ENCODE measurements at regions not wholly inside any gene's neighbourhood (a gene's known extent, or its start where the extent isn't known, plus 50 kb on each side); places are given as distances from the start of the nearest gene placed in this dataset.
"Not testable (repeated sequence)": the region's sequence is repeated elsewhere in the genome, so short reads cannot be mapped to it uniquely, and the experiment has no call there.

GRCh38 chr4:158347556-158347955, 137.3 kb downstream of the TMEM144 start:
- H3K9me3 Mint-ChIP-seq, result no peaks in the 10 kb centered on the region
- no peak overlapping the region for H3K4me3 Mint-ChIP-seq
- no peak overlapping the region for H3K27ac Mint-ChIP-seq
- peaks cover 6% of the 10 kb centered on the region; the same call in 1 of the 2 replicates for H3K4me1 Mint-ChIP-seq (ENCODE audit: low read depth)
- H3K27me3 Mint-ChIP-seq (ENCODE audit: insufficient read depth), result no peaks in the 10 kb centered on the region; the same call in 1 of the 2 replicates
- H3K36me3 Mint-ChIP-seq (ENCODE audit: low read depth), result no peaks in the 10 kb centered on the region
- TF ChIP-seq CTCF (IDR thresholded peaks at IDR 0.05), result no peak
- DNase-seq, result no peak

DNA sequence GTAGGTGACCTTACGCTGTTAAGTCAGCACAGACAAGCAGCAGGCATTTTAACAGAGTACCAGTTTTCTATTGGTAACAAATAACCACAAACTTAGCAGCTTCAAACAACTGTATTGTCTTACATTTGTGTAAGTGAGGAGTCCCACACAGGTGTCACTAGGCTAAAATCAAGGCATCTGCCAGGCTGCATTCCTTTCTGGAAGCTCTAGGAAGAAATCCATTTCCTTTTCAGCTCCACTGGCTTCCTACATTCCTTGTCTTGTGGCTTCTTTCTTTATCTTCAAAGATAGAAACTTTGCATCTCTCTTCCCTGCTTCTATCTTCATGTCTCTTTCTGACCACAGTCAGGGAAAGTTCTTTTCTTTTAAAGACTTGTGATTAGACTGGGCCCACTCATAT, 139.9 kb downstream of the TMEM144 start:
- no peak overlapping the region for H3K27ac Mint-ChIP-seq
- H3K4me1 Mint-ChIP-seq (ENCODE audit: low read depth), result peaks cover 6% of the 10 kb centered on the region; the same call in 1 of the 2 replicates
- H3K4me3 Mint-ChIP-seq, result no peak overlapping the region
- DNase-seq, result no peak
- no peaks in the 10 kb centered on the region for H3K36me3 Mint-ChIP-seq (ENCODE audit: low read depth)
- no peaks in the 10 kb centered on the region for H3K9me3 Mint-ChIP-seq
- TF ChIP-seq CTCF (IDR thresholded peaks at IDR 0.05), result no peak
- H3K27me3 Mint-ChIP-seq (ENCODE audit: insufficient read depth), result no peaks in the 10 kb centered on the region; the same call in 1 of the 2 replicates

GRCh38 chr4:158353541-158354304, 143.4 kb downstream of the TMEM144 start:
- no peak overlapping the region for H3K4me3 Mint-ChIP-seq
- peaks cover 6% of the 10 kb centered on the region; the same call in 1 of the 2 replicates for H3K4me1 Mint-ChIP-seq (ENCODE audit: low read depth)
- no peak overlapping the region for H3K27ac Mint-ChIP-seq
- TF ChIP-seq CTCF (IDR thresholded peaks at IDR 0.05), result no peak
- DNase-seq, result no peak
- H3K27me3 Mint-ChIP-seq (ENCODE audit: insufficient read depth), result no peaks in the 10 kb centered on the region; the same call in 1 of the 2 replicates
- H3K9me3 Mint-ChIP-seq, result no peaks in the 10 kb centered on the region; the same call in 1 of the 2 replicates
- H3K36me3 Mint-ChIP-seq (ENCODE audit: low read depth), result no peaks in the 10 kb centered on the region

GRCh38 chr4:158356301-158356700, 146.0 kb downstream of the TMEM144 start:
- H3K27ac Mint-ChIP-seq, result no peak overlapping the region
- H3K4me3 Mint-ChIP-seq, result no peak overlapping the region

GRCh38 chr4:158367932-158368441, 153.7 kb upstream of the RXFP1 start:
- not testable (repeated sequence) for H3K4me3 Mint-ChIP-seq; H3K27ac Mint-ChIP-seq; DNase-seq; H3K36me3 Mint-ChIP-seq (ENCODE audit: low read depth); H3K27me3 Mint-ChIP-seq (ENCODE audit: insufficient read depth)
- Mint-ChIP-seq H3K4me1 (ENCODE audit: low read depth) (peaks cover 18% of the 10 kb centered on the region), H3K9me3 (peaks cover 24% of the 10 kb centered on the region)

More at GRCh38 chr4:158356301-158356700, 146.0 kb downstream of the TMEM144 start:
- Mint-ChIP-seq H3K9me3 (no peaks in the 10 kb centered on the region; the same call in 1 of the 2 replicates), H3K36me3 (ENCODE audit: low read depth) (no peaks in the 10 kb centered on the region), H3K4me1 (ENCODE audit: low read depth) (no peaks in the 10 kb centered on the region), H3K27me3 (ENCODE audit: insufficient read depth) (no peaks in the 10 kb centered on the region; the same call in 1 of the 2 replicates)
- no peak for TF ChIP-seq CTCF (IDR thresholded peaks at IDR 0.05)
- no peak for DNase-seq

- Mint-ChIP-seq H3K27me3 (ENCODE audit: insufficient read depth) (peaks cover 2% of the 10 kb centered on the region; the same call in 1 of the 2 replicates), H3K36me3 (ENCODE audit: low read depth) (no peaks in the 10 kb centered on the region), H3K4me1 (ENCODE audit: low read depth) (peaks cover 18% of the 10 kb centered on the region), H3K9me3 (peaks cover 7% of the 10 kb centered on the region; the same call in 1 of the 2 replicates), H3K27ac (no peak overlapping the region), H3K4me3 (no peak overlapping the region; the same call in 1 of the 2 replicates)
- no peak for DNase-seq
- no peak for TF ChIP-seq CTCF (IDR thresholded peaks at IDR 0.05)
Observed at GRCh38 chr4:158371158-158371557, 150.5 kb upstream of the RXFP1 start.
